ENCODE measurements at regions not wholly inside any gene's neighbourhood (a gene's known extent, or its start where the extent isn't known, plus 50 kb on each side); places are given as distances from the start of the nearest gene placed in this dataset.

DNA sequence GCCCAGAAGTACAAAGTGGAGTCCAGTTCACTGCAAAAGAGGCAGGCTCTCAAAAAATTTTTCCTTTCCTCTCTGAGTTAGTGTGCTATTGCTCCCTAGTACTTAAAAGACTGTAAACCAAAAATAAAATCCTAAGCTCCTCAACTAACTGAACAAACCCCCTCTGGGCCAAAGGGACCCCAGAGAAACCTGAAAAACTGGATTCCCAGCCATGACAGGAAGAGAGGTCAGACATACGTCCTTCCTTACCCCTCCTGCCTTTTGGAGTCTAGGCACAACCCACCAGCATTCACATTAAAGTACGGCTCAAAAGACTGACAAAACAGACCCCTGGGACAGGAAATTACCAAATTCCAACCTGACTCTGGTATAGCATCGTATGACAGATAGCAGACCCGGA, 957.9 kb upstream of the PRKX start:
- POLR2A ChIA-PET: no interaction called here
- DNase-seq (ENCODE audit: low read depth, low spot score): no peak
- TF ChIP-seq CTCF (IDR thresholded peaks at IDR 0.05; ENCODE audit: insufficient read depth, low read length, missing control alignments): no peak
- CTCF ChIA-PET: no interaction called here
- H3K4me3 ChIP-seq (ENCODE audit: low read depth, low read length): no peak overlapping the region

- POLR2A ChIA-PET: no interaction called here
- CTCF ChIA-PET: no interaction called here
- no peak for TF ChIP-seq CTCF (IDR thresholded peaks at IDR 0.05; ENCODE audit: insufficient read depth, low read length, missing control alignments)
- no peak for DNase-seq (ENCODE audit: low read depth, low spot score)
- H3K4me3 ChIP-seq (ENCODE audit: low read depth, low read length): no peak overlapping the region
Observed at GRCh38 chrX:4670606-4671005, 957.2 kb upstream of the PRKX start.

DNA sequence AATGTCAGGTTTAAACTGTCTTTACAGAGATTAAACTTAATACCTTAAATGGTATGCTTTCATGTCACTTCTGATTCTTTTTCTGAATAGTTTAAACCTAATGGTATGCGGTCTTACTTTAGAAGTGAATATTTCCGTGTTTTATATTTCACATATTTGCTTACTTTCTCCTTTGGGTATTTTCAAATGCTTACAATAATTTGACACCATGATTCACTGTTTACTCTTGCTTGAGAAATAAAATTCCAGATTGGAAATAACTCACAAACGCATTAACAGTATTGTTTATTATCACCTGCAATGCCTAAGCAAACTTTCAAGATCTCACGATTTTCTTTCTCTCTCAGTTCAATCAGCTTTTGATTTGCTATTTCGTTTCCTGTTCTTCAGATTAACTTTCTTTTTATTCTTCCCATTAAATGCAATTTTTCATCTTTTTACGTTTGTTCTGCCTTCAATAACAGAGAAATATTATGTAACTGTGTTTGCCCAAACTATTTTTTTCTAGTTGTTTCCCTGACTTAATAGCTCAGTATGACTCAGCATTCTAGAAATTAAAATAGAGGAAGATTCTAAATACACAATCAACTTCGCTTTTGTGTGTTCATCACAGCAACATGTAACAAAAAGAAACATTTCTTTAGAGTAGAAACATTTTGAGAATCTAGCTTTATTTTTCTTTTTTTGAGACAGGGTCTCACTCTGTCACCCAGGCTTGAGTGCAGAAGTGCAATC, 955.5 kb upstream of the PRKX start:
- POLR2A ChIA-PET: no interaction called here
- CTCF ChIA-PET: no interaction called here
- no peak for DNase-seq (ENCODE audit: low read depth, low spot score)
- TF ChIP-seq CTCF (IDR thresholded peaks at IDR 0.05; ENCODE audit: insufficient read depth, low read length, missing control alignments): no peak
- H3K4me3 ChIP-seq (ENCODE audit: low read depth, low read length): no peak overlapping the region

DNA sequence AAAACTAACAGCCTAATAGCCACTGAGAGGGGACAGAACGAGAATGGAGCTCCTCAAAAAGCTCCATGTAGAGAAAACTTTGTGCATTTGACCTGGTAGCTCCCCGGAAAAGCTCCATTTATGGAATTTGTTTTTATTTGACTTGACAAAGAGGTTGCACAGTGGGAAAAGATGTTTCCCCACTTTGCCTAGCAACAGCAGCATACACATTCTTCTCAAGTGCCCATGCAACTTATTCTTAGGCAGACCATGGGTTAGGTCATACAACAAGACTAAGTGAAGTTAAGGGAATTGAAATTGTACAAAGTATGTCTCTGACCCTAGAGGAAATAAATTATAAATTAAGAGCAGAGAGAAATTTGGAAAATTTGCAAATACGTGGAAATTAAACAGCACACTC, 949.6 kb upstream of the PRKX start:
- no peak for DNase-seq (ENCODE audit: low read depth, low spot score)
- no peak overlapping the region for H3K4me3 ChIP-seq (ENCODE audit: low read depth, low read length)
- ChIA-PET POLR2A (no interaction called here), CTCF (no interaction called here)
- TF ChIP-seq CTCF (IDR thresholded peaks at IDR 0.05; ENCODE audit: insufficient read depth, low read length, missing control alignments): no peak

DNA sequence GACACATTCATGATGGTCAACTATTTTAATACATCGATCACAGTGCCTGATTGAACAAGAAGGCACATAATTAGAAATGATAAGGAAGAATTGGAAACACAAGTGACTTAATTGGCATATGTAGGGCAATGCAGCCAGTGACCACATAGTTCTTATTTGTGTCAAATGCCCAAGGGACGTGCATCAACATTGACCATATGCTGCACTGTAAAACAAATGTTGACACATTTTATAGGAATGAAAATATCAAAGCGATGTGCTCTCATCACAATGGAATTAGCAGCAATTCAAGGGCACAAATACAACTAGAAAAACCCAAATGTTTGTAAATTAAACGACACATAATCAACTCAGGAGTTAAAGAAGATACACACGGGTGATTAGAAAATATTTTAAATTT, 948.3 kb upstream of the PRKX start:
- no peak overlapping the region for H3K4me3 ChIP-seq (ENCODE audit: low read depth, low read length)
- ChIA-PET POLR2A (no interaction called here), CTCF (no interaction called here)
- DNase-seq (ENCODE audit: low read depth, low spot score): no peak
- no peak for TF ChIP-seq CTCF (IDR thresholded peaks at IDR 0.05; ENCODE audit: insufficient read depth, low read length, missing control alignments)

DNA sequence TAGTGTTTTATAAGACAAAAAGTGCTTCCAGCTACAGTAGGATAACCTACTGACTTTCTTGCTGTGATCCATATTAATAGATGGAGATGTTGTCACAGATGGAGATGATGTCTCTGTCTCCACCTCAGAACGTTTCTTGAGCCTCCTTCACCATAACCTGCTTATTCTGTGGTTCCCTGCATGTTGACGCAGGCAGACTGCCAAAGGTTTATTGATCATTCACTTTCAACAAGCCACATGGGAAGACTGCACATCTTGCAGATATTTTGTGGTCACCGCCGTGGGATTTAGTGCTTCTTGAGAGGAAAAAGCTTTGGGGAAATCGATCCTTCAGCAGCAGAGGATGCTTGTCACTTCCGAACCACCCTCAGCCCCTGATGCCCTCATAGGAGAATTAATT, 943.0 kb upstream of the PRKX start:
- POLR2A ChIA-PET: no interaction called here
- CTCF ChIA-PET: no interaction called here
- TF ChIP-seq CTCF (IDR thresholded peaks at IDR 0.05; ENCODE audit: insufficient read depth, low read length, missing control alignments): no peak
- H3K4me3 ChIP-seq (ENCODE audit: low read depth, low read length): no peak overlapping the region
- no peak for DNase-seq (ENCODE audit: low read depth, low spot score)

Measured in AG04449 (cell line).